GM13976 (cell line): ENCODE measurements at regions not wholly inside any gene's neighbourhood (a gene's known extent, or its start where the extent isn't known, plus 50 kb on each side); places are given as distances from the start of the nearest gene placed in this dataset.
"Not testable (repeated sequence)": the region's sequence is repeated elsewhere in the genome, so short reads cannot be mapped to it uniquely, and the experiment has no call there.

Source experiments
- DNase-seq: peaks from one replicate; pipeline ENCODE4 v3.0.0; 2012; ENCODE audit warnings: low spot score
- CTCF ChIP-seq: IDR thresholded peaks from 2 replicates; pipeline ENCODE4 v1.5.1; 2012; ENCODE audit warnings: borderline replicate concordance, mild to moderate bottlenecking; ENCODE audit not compliant: insufficient read depth; ENCODE audit errors: extremely low read depth, missing control alignments, control extremely low read depth
- in situ Hi-C: fragments of 300-500 bp; cut with MboI; formaldehyde crosslinking; loops from one replicate; pipeline ENCODE4 v1.12.0; 2022; ENCODE audit warnings: low sequenced_read_pairs, mixed read lengths, inconsistent platforms; ENCODE audit not compliant: unreplicated experiment

GRCh38 chr4:92012899-92013867 is 290.6 kb upstream of the GRID2 start:
- no peak for TF ChIP-seq CTCF
- in situ Hi-C loops, result no loop called here
- no peak for DNase-seq

- in situ Hi-C loops, result no loop called here
- no peak for TF ChIP-seq CTCF
Measured at GRCh38 chr4:92014067-92014466, 289.7 kb upstream of the GRID2 start.

GRCh38 chr4:92021203-92021602 is 282.6 kb upstream of the GRID2 start:
- no peak for TF ChIP-seq CTCF
- no peak for DNase-seq
- in situ Hi-C loops, result no loop called here

More at GRCh38 chr4:92014067-92014466, 289.7 kb upstream of the GRID2 start:
- no peak for DNase-seq

- no peak for TF ChIP-seq CTCF
- DNase-seq, result no peak
- in situ Hi-C loops, result no loop called here
Measured at GRCh38 chr4:92021788-92022187, 282.0 kb upstream of the GRID2 start.

- in situ Hi-C loops, DNase-seq: not testable (repeated sequence)
Measured at GRCh38 chr4:92028830-92029229, 274.9 kb upstream of the GRID2 start.

- in situ Hi-C loops, result no loop called here
Measured at GRCh38 chr4:92031825-92032224, 271.9 kb upstream of the GRID2 start.

More at GRCh38 chr4:92031825-92032224, 271.9 kb upstream of the GRID2 start:
- no peak for DNase-seq
- TF ChIP-seq CTCF, result no peak
